Activated CD4-positive, CD25-positive, alpha-beta regulatory T cell treated with anti-CD3 and anti-CD28 coated beads, Interleukin-2, amount 50 U/mL, for 24 hours (primary cell): ENCODE measurements at regions not wholly inside any gene's neighbourhood (a gene's known extent, or its start where the extent isn't known, plus 50 kb on each side); places are given as distances from the start of the nearest gene placed in this dataset.

Experiments
- ATAC-seq, 2 donors: fragments of 150-1000 bp; cut with Tn5 transposase; one replicate each; pipeline ENCODE4 v1.10.0; 2021; ENCODE audit warnings: mild to moderate bottlenecking in 1 of 2, moderate library complexity in 1 of 2

GRCh38 chr6:4401408-4402368 is 266.3 kb upstream of the ECI2 start:
- no peak for ATAC-seq

- ATAC-seq = no peak
Observed at GRCh38 chr6:4399656-4400055, 264.3 kb upstream of the ECI2 start.

DNA sequence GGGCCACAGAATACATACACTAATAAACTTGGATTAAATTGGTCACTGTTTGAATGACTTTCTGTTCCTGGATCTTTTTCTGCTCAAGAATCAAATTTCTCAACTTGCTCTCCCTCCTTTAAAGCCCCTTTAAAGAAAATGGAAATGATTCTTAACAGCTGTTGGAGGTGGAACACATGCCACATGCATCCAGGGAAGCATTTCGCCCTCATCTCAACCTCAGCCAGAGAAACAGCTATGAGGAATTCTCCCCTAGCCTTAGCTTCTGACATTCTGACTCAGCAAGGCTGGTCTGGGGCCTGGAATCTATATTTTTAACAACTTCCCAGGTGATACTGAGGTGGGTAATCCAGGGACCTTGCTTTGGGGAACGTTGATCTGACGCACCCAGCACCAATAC is 263.4 kb upstream of the ECI2 start:
- ATAC-seq = no peak

DNA sequence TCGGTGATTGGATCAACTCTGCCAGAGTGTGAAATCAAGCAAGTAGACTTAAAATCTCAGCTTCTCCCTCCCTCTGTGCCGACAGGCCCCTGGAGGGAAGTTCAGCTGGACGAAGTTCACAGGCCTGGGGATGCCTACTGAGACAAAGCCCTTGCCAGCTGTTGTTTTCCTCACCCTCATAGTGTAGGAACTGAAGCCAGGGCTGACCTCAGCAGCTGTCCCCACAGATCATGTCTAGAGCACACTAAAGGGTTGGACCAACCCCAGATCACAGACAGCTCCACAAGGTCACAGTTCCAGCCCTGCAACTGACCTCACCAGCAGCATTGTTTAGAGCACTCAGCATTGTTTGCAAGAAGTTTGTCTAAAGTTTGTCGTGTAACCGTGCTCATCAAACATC is 261.9 kb upstream of the ECI2 start:
- ATAC-seq = no peak

- no peak for ATAC-seq
Observed at GRCh38 chr6:4396044-4396443, 260.7 kb upstream of the ECI2 start.

DNA sequence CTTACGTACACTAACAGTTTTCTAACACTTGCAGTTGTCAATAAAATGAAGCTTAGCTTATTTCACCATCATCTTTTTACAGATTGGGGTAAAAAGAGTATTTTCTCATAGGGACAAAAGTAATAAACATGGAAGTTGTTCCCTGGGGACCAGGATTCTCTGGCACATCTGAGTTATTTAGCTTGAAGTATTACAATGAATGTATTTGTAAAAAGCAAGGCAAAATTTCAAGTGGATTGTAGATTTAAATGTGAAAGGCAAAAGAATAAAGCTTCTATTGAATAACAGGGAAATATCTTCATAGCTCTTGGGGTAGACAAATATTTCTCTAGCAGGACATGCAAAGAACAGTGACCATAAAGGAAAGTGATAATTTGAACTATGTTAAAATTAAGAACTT is 260.0 kb upstream of the ECI2 start:
- ATAC-seq = no peak

- ATAC-seq = no peak
Observed at GRCh38 chr6:4394786-4395185, 259.4 kb upstream of the ECI2 start.

DNA sequence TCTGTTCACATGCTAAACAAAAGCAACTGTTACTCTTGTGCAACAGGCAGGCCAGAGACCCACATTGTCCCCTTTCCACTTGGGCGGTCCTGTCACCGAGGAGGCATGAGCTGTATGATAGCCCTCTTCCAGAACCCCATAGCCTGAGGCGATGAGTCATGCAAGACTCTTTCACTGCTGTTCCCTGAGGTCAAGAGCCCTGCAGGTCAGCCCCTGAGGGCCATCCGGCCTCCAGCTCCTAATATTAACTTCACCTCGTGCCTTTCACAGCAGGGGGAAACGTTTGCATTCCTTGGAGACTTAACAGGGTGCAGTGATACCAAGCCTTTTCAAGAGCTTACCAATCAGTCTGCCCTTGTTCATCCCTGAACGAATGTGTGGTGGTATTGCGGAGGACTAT is 253.3 kb upstream of the ECI2 start:
- ATAC-seq = no peak

- ATAC-seq = no peak
Observed at GRCh38 chr6:4384656-4385055, 249.3 kb upstream of the ECI2 start.

GRCh38 chr6:4383910-4384638 is 248.7 kb upstream of the ECI2 start:
- no peak for ATAC-seq

DNA sequence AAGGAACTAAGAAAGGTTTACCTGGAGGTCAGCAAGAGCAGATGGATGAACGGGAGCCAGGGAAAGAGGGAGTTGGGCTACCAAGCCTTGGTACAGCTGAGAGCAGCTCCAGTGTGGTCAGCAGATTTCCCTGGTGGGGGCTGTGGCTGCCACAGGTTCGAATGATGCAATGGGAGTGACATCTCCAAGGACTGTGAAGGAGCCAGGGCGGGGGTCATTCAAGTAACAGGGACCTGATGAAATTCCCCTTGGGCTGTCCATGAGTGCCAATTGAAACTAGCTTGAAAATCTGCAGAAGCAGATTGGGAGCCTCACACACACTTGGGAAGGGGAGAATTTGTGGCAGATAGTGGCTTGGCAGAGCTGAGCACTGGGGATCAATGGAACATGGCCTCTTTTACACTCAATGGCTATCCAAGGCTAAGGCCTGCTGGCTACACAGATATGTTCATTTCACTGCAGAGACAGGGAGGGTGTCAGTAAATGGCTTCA is 247.0 kb upstream of the ECI2 start:
- ATAC-seq = no peak

- no peak for ATAC-seq
Observed at GRCh38 chr6:4381381-4381780, 246.0 kb upstream of the ECI2 start.

- no peak for ATAC-seq
Observed at GRCh38 chr6:4380881-4381281, 245.5 kb upstream of the ECI2 start.

DNA sequence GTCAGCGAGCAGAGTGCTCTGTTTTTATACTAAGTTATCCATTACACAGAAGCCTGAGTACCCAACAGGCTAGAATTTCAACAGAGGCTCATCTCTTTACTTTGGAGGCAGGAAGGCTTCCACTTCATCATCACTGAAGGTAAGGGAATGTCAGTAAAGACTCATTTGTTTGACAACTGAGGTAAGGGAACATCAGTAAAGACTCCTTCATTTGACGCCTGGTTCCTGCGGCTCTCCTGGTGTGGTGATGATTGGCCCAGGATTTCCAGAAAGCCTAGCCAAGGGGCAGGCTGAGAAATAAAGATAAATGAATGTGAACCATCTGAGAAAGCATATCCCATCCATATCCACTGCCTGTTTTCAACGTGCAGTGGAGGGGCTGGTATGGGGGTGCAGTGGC is 244.6 kb upstream of the ECI2 start:
- ATAC-seq = no peak

DNA sequence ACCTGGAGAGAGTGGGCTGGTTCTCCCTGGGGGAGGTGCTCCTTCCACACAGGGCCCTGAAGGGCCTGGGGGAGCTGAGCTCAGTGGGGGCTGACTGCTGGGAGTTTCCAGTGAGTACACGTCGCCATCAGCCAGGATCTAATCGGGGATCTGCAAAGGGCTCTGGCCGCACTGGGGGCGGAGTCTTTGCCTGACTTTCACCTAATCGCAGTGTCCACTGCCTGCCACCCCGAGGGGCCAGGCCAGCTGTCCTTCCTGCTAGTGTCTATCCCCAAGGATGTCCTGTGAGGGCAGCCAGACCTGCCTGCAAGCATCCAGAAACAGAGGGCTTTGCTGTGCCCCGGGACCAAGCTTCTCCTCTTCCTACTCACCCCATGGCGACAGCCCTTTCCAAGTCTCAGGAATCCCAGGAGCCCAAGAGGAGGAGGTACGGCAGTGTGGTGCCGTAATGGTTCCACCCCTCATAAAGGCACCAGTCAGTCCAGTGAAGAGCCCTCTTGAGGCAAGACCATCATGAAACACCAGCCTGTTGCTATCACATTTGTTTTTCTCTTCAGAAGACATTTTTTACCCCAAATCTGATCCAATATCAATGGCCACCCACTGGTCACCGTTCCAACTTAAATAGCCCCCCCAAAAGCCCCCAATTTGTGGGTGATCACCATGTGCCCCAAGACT is 243.1 kb upstream of the ECI2 start:
- ATAC-seq = no peak

DNA sequence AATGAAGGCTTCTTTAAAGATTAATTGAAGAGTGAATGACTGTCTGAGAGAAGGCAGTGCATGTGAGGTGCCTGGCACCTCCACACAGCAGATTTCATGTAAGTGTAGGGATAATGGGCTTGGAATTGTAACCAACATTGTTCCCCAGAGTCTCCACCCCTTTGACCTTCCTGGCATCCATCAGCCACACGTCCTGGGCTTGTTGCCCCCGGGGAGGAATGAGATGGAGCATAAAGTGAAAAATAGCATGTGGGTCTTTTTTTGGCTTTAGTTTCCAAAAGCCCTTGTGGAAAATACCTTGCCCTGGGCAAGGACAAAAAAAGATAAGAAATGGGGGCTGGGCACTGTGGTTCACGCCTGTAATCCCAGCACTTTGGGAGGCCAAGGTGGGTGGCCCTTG is 242.2 kb upstream of the ECI2 start:
- ATAC-seq = no peak

GRCh38 chr6:4374216-4374615 is 238.8 kb upstream of the ECI2 start:
- no peak for ATAC-seq

DNA sequence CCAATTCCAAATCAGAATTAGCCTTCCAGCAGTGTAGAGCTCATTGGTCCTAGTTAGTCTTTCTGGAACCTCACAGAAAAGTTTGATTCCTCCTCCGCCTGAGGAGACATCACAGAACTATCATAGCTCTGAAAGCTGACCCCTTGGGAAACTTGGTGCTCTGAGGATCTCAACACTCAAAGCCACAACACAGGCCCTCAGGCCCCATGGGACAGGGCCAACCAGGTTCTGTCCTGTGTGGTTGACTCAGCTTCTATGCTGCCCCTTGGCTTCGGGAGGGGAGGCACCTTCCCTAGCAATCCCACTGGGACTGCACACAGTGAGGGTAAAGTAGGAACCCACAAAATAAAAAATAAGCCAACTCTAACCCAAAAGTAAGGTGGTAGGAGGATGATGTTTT is 237.5 kb upstream of the ECI2 start:
- ATAC-seq = no peak

DNA sequence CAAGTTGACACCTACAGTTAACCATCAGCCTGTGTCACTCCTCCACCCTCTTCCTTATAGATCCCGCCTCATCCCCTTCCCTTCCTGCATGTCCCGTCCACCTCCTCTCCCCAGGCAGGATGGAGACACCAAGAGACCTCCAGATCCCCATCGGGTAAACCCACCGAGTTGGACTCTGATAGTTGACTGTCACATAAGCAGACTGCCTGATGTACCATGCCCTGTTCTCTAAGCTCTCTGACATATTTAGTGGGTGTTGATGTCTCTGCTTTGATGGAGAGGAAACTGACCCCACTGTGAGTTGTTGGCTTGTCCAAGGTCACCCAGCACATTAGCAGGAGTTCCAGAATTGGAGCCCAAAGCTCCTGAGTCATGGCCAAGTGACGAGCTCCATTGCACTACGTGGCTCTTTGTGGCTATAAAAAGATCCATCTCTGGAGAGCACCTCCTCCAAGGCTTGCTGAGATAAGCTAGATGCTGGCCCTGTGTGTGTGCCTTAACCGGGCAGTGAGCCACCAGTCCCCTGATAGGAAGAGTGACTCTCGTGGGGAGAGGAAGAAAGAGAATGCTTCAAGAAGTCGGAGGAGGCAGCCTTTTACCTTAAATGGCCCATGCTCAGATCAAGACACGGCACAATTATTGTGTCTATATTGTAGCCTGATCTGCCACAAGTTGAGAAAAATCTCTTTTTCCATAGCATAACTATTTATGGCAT is 236.0 kb upstream of the ECI2 start:
- ATAC-seq = no peak

DNA sequence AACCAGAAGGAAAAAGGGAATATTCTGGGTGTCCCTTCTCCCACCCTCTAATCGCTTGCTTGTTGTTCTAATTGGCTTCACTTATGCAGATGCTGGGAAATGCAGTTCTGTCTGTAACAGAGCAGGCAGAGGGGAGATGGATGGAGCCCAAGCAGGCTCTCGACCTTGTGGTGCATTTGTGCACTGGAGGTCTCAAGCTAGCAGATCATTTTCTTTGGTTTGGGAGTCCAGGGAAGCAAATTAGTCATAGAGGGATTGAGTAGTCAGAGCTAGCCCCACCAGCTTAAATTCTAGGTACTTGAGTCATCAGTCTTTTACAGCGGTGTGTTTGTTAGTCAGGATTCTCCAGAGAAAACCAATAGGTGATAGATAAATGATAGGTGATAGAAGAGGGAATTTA is 234.7 kb upstream of the ECI2 start:
- no peak for ATAC-seq

- no peak for ATAC-seq
Observed at GRCh38 chr6:4369616-4370015, 234.2 kb upstream of the ECI2 start.

- no peak for ATAC-seq
Observed at GRCh38 chr6:4368649-4369048, 233.3 kb upstream of the ECI2 start.

DNA sequence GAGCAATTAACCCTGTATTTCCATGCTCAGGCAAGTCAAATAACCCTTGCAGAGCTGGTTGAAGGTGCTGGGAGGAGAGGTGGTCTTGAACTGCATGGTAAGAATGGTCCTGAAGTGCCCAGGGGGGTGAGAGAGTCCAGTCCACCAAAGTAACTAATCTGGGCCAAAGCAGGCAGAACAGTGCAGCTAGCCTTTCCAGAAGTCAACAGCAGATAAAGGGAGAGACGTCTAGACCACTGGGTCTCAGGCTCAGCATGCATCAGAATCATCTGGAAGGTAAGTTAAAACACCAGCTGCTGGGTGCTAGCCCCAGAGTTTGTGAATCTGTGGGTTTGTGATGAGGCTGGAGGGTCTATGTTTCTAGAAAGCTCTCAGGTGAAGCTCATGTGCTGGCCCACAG is 232.3 kb upstream of the ECI2 start:
- ATAC-seq = no peak
